HG03469 (cell line): ENCODE measurements at regions not wholly inside any gene's neighbourhood (a gene's known extent, or its start where the extent isn't known, plus 50 kb on each side); places are given as distances from the start of the nearest gene placed in this dataset.

ENCODE experiments used
- ATAC-seq: cut with Tn5 transposase; IDR thresholded peaks from one replicate; pipeline ENCODE4 v1.9.1; 2021; ENCODE audit warnings: mild to moderate bottlenecking, moderate library complexity, moderate number of reproducible peaks; ENCODE audit not compliant: unreplicated experiment

DNA sequence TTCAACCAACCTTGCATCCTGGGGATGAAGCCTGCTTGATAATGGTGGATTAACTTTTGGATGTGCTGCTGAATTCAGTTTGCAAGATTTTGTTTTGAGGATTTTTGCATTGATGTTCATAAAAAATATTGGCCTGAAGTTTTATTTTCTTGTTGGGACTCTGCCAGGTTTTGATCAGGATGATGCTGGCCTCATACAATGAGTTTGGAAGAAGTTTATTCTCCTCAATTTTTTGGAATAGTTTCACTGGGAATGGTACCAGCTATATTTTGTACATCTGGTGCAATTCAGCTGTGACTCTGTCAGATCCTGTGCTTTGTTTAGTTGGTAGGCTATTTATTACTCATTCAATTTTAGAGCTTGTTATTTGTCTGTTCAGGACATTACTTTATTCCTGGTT lies 340.3 kb upstream of the TRAM1L1 start:
- ATAC-seq, result no peak

DNA sequence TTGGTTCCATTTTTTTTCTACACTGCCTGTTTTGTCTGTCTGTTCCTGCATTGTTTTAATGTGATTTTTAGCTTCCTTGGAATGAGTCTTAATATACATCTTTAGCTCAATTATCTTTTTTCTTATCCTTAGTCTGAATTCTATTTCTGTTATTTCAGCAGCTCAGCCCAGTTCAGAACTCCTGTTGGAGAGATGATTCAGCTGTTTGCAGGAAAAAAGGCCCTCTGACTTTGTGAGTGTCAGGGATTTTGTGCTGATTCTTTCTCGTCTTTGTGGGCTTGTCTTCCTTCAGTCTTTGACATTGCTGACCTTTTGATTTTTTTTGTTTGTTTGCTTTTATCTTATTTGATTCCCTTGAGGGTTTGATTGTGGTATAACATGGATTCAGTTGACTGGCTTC lies 343.2 kb upstream of the TRAM1L1 start:
- no peak for ATAC-seq

- no peak for ATAC-seq
Observed at GRCh38 chr4:117429061-117429460, 343.7 kb upstream of the TRAM1L1 start.

- ATAC-seq, result no peak
Observed at GRCh38 chr4:117429506-117429905, 344.1 kb upstream of the TRAM1L1 start.

DNA sequence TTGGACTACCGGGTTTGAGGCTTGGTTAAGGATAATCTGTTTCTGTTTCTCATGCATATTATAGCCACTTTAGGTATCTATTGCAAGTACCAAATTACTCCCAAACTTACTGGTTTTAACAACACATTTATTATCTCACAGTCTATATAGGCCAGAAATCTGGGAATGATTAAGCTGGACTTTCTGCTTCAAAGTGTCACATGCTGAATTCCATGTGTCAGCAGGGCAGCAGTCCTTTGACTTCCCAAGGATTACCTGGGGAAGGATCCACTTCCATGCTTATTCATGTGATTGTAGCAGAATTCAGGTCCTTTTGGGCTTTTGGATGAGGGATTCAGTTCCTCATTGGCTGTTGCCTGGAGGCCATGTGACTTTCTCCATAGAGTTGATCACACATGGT lies 349.0 kb upstream of the TRAM1L1 start:
- ATAC-seq, result no peak

GRCh38 chr4:117447925-117448324 lies 362.5 kb upstream of the TRAM1L1 start:
- ATAC-seq, result no peak

DNA sequence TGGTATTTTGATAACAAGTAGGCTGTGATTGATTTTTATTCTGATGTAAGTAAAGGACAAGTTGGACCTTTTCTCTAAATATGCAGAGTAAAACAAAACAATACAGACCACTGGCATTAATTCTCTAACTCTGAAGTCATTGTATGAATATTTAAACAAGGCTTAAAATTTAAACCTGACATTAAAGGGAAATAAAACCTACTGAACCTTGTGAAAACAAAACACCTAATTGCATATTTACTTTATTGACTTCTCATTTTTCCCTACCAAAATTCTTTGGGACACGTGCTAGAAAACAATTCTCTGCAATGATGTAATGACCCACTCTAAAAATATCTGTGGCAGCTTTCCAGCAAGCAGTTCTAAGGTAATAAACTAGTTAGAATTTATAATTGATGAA lies 369.7 kb upstream of the TRAM1L1 start:
- ATAC-seq, result no peak

DNA sequence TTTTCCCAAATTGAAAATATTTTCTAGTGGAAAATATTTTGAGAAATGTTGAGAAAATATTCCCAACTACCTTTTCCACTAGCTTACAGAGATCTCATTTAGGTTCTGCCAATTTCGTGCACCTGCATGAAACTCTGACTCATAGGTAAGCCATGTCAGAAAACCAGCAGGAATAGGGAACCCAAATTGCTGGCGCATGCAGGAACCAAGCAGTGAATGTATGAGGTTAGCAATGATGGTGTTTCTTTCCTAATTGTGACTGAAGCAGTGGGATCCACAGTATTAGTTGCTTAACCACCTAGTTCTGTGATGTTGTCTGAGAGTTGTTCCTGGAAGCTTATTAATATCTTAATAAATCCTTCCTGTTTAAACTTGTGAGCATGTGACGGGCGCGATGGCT lies 381.0 kb upstream of the TRAM1L1 start:
- no peak for ATAC-seq

GRCh38 chr4:117467404-117467803 lies 382.0 kb upstream of the TRAM1L1 start:
- ATAC-seq, result no peak

DNA sequence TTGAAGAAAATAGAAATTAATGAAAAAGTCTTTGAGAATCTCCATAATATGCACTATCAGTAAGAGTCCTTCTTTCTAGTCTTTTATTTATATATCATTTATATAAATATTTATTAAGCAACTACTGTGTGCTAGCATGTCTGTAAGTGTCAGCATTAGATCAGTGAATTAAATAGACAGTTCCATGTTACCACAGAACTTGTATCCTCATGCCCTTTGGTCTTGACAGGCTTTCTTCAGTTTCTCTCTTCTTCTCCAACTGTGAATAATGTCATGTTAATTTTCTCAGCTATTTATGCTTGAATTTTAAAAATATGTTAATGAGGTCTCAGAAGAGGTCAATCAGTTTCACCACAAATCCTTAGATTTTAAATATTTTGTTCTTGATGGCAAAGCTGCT lies 389.6 kb upstream of the TRAM1L1 start:
- no peak for ATAC-seq

DNA sequence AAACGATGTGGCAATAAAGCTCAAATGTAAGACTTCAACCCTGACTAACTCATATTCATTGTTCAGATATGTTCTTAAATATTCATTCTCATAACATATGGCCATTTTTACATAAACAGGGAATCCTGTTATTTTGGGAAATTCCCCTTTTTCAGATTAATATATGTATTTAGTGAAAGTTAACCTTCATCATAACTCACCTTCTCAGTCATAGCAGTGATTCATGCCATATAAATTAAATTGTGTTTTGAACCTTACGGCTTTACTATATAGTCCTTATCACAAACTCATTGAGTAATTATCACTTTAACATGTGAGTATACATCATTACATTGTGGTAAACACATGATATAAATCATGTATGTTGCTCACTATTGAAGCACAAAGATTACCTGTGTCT lies 392.5 kb upstream of the TRAM1L1 start:
- ATAC-seq, result no peak

GRCh38 chr4:117478702-117479101 lies 393.3 kb upstream of the TRAM1L1 start:
- ATAC-seq, result no peak

GRCh38 chr4:117479673-117480072 lies 394.3 kb upstream of the TRAM1L1 start:
- ATAC-seq, result no peak

- no peak for ATAC-seq
Observed at GRCh38 chr4:117481742-117482141, 396.4 kb upstream of the TRAM1L1 start.

DNA sequence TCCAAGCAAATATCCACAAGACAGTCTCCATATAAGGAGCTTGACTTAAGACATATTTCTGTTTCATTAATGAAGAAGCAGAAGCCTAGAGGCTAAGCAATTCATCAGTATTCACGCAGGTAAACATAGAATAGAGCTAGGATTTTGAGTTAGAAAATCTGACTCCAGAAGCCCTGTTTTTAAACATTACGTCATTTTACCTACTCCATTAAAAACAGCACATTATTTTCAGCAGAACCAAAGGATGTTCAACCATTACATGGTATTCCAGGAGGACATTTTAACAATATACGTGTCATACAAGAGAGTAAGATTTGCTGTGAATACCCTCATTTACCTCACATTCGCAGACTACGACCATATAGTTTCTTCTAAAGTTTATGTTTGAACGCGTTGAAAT lies 403.3 kb upstream of the TRAM1L1 start:
- no peak for ATAC-seq

DNA sequence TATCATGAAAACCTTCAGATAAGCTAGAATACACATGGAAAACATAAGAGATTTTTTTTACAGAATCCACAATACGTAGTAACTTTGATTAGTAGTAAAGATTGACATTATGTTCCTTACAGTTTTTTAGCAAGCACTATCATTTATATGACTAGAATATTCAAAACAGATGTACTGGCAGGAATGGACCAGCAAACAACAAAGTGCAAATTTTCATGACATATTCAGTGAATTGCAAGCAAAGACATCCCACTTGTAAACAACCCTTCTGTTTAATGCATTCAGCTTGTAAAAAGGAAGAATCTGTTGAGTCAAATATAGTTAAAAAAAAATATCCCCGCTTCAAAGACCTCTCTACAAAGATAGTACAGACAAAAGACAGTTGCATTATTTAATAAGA lies 403.7 kb upstream of the TRAM1L1 start:
- no peak for ATAC-seq

- ATAC-seq, result no peak
Observed at GRCh38 chr4:117491516-117491915, 406.1 kb upstream of the TRAM1L1 start.

- ATAC-seq, result no peak
Observed at GRCh38 chr4:117495802-117496201, 410.4 kb upstream of the TRAM1L1 start.

GRCh38 chr4:117512414-117512813 lies 427.0 kb upstream of the TRAM1L1 start:
- ATAC-seq, result no peak

DNA sequence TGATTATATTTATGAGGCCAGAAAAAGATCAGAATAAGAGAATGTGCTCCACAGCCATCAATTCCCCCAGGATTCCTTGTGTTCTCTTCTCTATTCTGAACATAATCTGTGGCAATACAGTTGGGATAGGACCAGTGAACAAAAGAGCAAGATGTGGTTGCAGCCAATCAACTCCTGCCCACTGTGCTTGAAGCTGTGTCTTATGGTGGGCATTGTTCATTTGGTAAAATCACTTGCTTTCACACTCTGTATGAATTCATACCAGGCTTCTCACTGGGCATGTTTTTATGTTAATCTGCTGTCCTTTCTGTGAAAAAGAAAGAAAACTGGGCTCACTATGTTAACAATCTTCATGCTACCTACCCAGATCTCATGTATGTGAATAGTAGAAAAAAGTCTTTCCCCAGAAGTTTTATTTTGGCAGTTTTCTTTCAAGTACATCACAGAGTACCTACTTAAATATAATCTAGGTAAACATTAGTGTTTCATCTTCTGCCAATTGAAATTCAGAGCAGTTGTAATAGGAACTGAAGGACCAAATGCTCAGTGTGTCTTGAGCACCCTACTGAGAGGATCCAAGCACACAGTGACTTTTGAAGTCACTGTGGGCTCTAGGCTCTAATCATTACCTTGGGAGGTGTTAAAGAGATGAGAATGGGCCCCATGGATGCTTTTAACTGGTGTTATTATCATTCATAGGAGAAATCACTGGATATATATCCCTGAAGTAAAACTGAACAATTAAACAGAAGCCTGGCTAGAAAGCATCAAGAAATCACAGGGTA lies 429.2 kb upstream of the TRAM1L1 start:
- ATAC-seq, result no peak

GRCh38 chr4:117515921-117516320 lies 430.5 kb upstream of the TRAM1L1 start:
- no peak for ATAC-seq

- ATAC-seq, result no peak
Observed at GRCh38 chr4:117527601-117528000, 442.2 kb upstream of the TRAM1L1 start.

GRCh38 chr4:117529401-117529800 lies 444.0 kb upstream of the TRAM1L1 start:
- ATAC-seq, result no peak
